ENCODE measurements at regions not wholly inside any gene's neighbourhood (a gene's known extent, or its start where the extent isn't known, plus 50 kb on each side); places are given as distances from the start of the nearest gene placed in this dataset.

DNA sequence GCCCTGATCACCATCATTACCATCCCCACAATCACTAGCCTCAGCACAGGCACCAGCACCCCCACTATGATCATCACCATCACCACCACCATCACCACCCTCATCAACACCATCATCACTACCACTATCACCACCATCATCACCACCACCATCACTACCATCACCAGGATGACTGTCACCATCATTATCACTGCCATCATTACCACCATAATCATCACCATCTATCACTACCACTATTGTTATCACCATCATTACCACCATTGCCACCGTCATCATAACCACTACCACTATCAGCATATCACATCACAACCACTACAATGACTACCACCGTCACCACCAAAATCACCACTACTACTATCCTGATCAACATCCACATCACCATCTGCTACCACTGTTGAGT, 57.3 kb upstream of the CASZ1 start (continued):
- TF ChIP-seq CREB1 (IDR thresholded peaks at IDR 0.05) (no peak), TCF12 (IDR thresholded peaks at IDR 0.05; ENCODE audit: low read depth, low read length) (no peak), RNF2 (IDR thresholded peaks at IDR 0.05; ENCODE audit: borderline replicate concordance, low read depth, low read length, missing control alignments, poor library complexity, severe bottlenecking) (no peak), TAF7 (optimal IDR thresholded peaks at IDR 0.05; ENCODE audit: borderline replicate concordance, low read depth, low read length) (no peak), TBP (IDR thresholded peaks at IDR 0.05; ENCODE audit: low read depth, low read length) (no peak), CBX8 (IDR thresholded peaks at IDR 0.05; ENCODE audit: borderline replicate concordance, low read depth, low read length) (no peak)
- TF ChIP-seq, protein P1, sequence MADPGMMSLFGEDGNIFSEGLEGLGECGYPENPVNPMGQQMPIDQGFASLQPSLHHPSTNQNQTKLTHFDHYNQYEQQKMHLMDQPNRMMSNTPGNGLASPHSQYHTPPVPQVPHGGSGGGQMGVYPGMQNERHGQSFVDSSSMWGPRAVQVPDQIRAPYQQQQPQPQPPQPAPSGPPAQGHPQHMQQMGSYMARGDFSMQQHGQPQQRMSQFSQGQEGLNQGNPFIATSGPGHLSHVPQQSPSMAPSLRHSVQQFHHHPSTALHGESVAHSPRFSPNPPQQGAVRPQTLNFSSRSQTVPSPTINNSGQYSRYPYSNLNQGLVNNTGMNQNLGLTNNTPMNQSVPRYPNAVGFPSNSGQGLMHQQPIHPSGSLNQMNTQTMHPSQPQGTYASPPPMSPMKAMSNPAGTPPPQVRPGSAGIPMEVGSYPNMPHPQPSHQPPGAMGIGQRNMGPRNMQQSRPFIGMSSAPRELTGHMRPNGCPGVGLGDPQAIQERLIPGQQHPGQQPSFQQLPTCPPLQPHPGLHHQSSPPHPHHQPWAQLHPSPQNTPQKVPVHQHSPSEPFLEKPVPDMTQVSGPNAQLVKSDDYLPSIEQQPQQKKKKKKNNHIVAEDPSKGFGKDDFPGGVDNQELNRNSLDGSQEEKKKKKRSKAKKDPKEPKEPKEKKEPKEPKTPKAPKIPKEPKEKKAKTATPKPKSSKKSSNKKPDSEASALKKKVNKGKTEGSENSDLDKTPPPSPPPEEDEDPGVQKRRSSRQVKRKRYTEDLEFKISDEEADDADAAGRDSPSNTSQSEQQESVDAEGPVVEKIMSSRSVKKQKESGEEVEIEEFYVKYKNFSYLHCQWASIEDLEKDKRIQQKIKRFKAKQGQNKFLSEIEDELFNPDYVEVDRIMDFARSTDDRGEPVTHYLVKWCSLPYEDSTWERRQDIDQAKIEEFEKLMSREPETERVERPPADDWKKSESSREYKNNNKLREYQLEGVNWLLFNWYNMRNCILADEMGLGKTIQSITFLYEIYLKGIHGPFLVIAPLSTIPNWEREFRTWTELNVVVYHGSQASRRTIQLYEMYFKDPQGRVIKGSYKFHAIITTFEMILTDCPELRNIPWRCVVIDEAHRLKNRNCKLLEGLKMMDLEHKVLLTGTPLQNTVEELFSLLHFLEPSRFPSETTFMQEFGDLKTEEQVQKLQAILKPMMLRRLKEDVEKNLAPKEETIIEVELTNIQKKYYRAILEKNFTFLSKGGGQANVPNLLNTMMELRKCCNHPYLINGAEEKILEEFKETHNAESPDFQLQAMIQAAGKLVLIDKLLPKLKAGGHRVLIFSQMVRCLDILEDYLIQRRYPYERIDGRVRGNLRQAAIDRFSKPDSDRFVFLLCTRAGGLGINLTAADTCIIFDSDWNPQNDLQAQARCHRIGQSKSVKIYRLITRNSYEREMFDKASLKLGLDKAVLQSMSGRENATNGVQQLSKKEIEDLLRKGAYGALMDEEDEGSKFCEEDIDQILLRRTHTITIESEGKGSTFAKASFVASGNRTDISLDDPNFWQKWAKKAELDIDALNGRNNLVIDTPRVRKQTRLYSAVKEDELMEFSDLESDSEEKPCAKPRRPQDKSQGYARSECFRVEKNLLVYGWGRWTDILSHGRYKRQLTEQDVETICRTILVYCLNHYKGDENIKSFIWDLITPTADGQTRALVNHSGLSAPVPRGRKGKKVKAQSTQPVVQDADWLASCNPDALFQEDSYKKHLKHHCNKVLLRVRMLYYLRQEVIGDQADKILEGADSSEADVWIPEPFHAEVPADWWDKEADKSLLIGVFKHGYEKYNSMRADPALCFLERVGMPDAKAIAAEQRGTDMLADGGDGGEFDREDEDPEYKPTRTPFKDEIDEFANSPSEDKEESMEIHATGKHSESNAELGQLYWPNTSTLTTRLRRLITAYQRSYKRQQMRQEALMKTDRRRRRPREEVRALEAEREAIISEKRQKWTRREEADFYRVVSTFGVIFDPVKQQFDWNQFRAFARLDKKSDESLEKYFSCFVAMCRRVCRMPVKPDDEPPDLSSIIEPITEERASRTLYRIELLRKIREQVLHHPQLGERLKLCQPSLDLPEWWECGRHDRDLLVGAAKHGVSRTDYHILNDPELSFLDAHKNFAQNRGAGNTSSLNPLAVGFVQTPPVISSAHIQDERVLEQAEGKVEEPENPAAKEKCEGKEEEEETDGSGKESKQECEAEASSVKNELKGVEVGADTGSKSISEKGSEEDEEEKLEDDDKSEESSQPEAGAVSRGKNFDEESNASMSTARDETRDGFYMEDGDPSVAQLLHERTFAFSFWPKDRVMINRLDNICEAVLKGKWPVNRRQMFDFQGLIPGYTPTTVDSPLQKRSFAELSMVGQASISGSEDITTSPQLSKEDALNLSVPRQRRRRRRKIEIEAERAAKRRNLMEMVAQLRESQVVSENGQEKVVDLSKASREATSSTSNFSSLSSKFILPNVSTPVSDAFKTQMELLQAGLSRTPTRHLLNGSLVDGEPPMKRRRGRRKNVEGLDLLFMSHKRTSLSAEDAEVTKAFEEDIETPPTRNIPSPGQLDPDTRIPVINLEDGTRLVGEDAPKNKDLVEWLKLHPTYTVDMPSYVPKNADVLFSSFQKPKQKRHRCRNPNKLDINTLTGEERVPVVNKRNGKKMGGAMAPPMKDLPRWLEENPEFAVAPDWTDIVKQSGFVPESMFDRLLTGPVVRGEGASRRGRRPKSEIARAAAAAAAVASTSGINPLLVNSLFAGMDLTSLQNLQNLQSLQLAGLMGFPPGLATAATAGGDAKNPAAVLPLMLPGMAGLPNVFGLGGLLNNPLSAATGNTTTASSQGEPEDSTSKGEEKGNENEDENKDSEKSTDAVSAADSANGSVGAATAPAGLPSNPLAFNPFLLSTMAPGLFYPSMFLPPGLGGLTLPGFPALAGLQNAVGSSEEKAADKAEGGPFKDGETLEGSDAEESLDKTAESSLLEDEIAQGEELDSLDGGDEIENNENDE (IDR thresholded peaks at IDR 0.05; ENCODE audit: insufficient replicate concordance, low read length) = no peak

All from H1 (cell line).